ENCODE measurements at regions not wholly inside any gene's neighbourhood (a gene's known extent, or its start where the extent isn't known, plus 50 kb on each side); places are given as distances from the start of the nearest gene placed in this dataset.

DNA sequence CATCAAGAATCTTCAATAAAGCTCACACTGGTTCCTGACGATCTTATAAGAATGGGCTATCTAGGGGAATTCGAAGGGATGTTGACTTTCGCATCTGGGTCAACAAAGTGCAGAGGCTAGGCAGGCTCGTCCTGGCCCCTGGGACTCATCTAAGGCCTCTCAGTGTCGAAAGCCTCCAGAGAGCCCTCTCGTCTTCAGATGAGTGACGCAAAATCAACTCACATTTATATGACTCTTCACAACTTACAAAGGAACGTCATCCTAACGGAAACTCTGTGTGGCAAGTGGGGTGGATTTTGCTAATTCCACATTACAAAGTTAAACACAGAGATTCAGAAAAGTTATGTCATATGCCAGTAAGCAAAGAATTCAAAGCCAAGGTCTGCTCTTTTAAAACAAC lies 270.5 kb upstream of the EXOC2 start:
- no peak overlapping the region for H3K4me3 ChIP-seq
- H3K27ac ChIP-seq = no peak overlapping the region
- TF ChIP-seq, protein P1, sequence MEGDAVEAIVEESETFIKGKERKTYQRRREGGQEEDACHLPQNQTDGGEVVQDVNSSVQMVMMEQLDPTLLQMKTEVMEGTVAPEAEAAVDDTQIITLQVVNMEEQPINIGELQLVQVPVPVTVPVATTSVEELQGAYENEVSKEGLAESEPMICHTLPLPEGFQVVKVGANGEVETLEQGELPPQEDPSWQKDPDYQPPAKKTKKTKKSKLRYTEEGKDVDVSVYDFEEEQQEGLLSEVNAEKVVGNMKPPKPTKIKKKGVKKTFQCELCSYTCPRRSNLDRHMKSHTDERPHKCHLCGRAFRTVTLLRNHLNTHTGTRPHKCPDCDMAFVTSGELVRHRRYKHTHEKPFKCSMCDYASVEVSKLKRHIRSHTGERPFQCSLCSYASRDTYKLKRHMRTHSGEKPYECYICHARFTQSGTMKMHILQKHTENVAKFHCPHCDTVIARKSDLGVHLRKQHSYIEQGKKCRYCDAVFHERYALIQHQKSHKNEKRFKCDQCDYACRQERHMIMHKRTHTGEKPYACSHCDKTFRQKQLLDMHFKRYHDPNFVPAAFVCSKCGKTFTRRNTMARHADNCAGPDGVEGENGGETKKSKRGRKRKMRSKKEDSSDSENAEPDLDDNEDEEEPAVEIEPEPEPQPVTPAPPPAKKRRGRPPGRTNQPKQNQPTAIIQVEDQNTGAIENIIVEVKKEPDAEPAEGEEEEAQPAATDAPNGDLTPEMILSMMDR (IDR thresholded peaks at IDR 0.05) = no peak
- no peaks in the 10 kb centered on the region for H3K4me1 ChIP-seq
- H3K9me3 ChIP-seq = no peaks in the 10 kb centered on the region
- no peaks in the 10 kb centered on the region for H3K36me3 ChIP-seq
- intact Hi-C loops (cut with DNase I; ENCODE audit: low total_unique reads) = no loop called here
- DNase-seq = no peak
- no peaks in the 10 kb centered on the region for H3K27me3 ChIP-seq

DNA sequence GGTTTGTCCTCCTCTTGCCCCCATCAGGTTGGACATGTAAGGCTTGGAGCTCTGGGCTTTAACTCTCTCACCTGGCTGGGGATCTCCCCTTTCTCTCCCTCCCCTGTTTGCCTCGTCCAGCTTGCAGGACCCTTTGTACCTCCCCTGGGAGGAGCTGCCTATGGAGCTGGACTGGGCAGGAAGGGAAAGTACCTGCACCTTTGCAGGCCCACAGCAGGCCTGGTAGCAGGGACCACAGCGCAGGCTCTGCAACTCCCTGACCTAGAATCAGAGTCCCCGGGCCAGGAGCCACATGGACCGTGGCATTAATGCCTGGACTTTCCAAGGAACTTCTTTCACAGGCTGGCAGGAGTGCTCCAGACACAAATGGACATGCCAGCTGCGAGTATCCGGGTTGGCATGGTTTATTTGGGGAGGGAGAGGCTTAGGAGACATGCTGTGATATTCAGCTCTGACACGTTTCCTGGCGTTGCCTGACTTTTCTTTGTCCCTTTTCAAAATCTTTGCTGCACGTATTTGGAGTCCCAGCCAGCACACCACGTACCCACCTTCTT lies 268.5 kb upstream of the EXOC2 start:
- Histone ChIP-seq H3K4me3 (no peak overlapping the region), H3K4me1 (no peaks in the 10 kb centered on the region), H3K27me3 (no peaks in the 10 kb centered on the region), H3K27ac (no peak overlapping the region), H3K36me3 (no peaks in the 10 kb centered on the region), H3K9me3 (no peaks in the 10 kb centered on the region)
- intact Hi-C loops (cut with DNase I; ENCODE audit: low total_unique reads) = no loop called here
- DNase-seq = no peak
- TF ChIP-seq, protein P1 (IDR thresholded peaks at IDR 0.05) = no peak

DNA sequence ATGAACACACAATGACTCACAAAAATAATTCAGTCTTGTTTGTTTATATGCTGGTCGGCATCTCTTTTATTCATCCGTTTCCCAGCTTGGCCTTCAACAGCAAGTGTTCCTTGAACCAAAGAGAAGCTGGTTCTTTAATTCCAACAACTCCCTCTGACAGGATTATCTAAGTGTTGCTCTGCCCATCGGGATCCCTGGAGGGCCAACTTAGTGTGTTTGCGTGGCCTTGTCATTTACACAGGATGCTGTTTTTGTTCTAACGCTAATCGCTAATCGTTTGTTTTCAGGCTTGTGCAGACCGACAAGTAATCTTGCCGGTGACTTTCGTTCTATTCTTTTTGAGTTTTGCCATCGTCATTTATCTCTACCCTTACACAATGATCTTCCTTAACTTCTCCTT lies 267.4 kb upstream of the EXOC2 start:
- intact Hi-C loops (cut with DNase I; ENCODE audit: low total_unique reads) = no loop called here
- TF ChIP-seq, protein P1 (IDR thresholded peaks at IDR 0.05) = no peak

DNA sequence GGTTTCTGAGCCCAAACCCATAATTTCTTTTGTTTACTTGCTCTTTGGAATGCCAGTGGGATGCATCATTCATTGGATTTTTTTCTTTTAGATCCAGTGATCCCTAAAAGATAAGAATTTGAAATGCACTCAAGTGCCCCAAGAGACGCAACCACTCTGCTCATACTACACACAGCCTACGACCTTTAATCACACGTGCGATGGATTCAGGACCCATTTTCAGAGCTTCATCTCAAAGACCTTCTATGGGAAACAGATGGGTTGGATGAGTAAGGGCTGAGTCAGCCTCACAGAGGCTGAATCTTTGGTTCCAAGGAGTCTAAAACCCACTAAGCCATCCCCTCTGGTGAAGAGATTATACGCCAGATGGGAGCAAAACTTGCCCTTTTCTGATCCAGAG lies 265.5 kb upstream of the EXOC2 start:
- no peak overlapping the region for H3K27ac ChIP-seq
- no peaks in the 10 kb centered on the region for H3K36me3 ChIP-seq

More for the DNA sequence above, 267.4 kb upstream of the EXOC2 start:
- Histone ChIP-seq H3K4me1 (no peaks in the 10 kb centered on the region), H3K27ac (no peak overlapping the region), H3K4me3 (no peak overlapping the region), H3K36me3 (no peaks in the 10 kb centered on the region), H3K27me3 (peaks cover 0 to 3% of the 10 kb centered on the region in 2 donors), H3K9me3 (no peaks in the 10 kb centered on the region)
- DNase-seq = no peak

DNA sequence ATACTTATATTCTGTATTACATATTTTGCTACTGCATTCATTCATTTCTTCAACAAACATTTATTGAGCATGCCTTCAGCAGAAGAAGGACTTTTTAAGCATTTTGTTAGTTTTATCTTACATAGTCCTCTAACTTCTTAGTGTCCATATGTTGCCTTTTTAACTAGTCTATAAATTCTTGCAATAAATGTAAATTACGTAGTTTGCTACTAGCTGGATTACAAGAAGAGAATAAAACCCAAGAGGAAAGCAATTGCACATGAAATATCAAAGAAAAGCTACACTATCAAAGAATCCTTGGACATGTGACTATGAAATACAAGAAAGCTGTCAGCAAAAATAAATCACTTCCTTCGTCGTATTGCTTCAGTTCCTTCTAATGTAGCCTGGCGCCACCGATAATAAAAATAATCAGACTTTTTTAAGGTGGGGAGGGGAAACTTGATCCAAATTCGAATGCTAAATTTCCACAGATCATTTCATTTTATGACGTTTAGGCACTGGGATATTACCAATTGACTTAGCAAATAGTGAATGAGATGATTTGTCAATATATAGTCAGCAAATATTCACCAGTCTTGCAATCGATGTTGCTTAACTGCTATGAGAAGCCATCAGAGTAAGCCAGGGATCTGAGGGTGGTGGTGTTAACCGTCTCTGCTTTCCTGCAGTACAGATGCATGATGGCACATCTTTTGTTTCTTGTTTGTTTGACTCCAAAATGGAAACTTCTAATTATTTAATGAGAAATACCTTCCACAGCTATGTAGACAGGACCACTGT lies 258.7 kb upstream of the EXOC2 start:
- Histone ChIP-seq H3K27me3 (peaks cover 0 to 6% of the 10 kb centered on the region in 2 donors), H3K4me1 (no peaks in the 10 kb centered on the region), H3K36me3 (no peaks in the 10 kb centered on the region), H3K27ac (no peak overlapping the region), H3K9me3 (no peaks in the 10 kb centered on the region), H3K4me3 (no peak overlapping the region)
- TF ChIP-seq, protein P1 (IDR thresholded peaks at IDR 0.05) = no peak
- DNase-seq = no peak
- intact Hi-C loops (cut with DNase I; ENCODE audit: low total_unique reads) = no loop called here

More for the DNA sequence above, 265.5 kb upstream of the EXOC2 start:
- H3K27me3 ChIP-seq = peaks cover 0 to 6% of the 10 kb centered on the region in 2 donors
- no peaks in the 10 kb centered on the region for H3K4me1 ChIP-seq
- no peak for DNase-seq
- no peaks in the 10 kb centered on the region for H3K9me3 ChIP-seq
- no peak overlapping the region for H3K4me3 ChIP-seq
- intact Hi-C loops (cut with DNase I; ENCODE audit: low total_unique reads) = no loop called here
- TF ChIP-seq, protein P1 (IDR thresholded peaks at IDR 0.05) = no peak
